GM06990 (cell line): ENCODE measurements at regions not wholly inside any gene's neighbourhood (a gene's known extent, or its start where the extent isn't known, plus 50 kb on each side); places are given as distances from the start of the nearest gene placed in this dataset.

Experiments used
- DNase-seq: peaks from one replicate; pipeline ENCODE4 v3.0.0-alpha.2; 2011; ENCODE audit not compliant: insufficient read length; ENCODE audit errors: extremely low read depth
- H3K27me3 ChIP-seq: replicated peaks from 2 replicates; pipeline ENCODE4 v1.6.0; 2011; ENCODE audit warnings: low read length; ENCODE audit not compliant: control insufficient read depth, insufficient read depth
- H3K36me3 ChIP-seq: 2 replicates; pipeline ENCODE4 v1.5.1; 2011; ENCODE audit warnings: low read length; ENCODE audit not compliant: control insufficient read depth, insufficient read depth
- H3K4me3 ChIP-seq: replicated peaks from 2 replicates; pipeline ENCODE4 v1.5.1; 2011; ENCODE audit warnings: low read depth, mild to moderate bottlenecking, control low read depth, low read length
- TF ChIP-seq, protein P1 (sequence below): IDR thresholded peaks from 2 replicates; pipeline ENCODE4 v1.5.1; 2011; ENCODE audit warnings: low read length, control low read depth, mild to moderate bottlenecking, inconsistent platforms; ENCODE audit not compliant: insufficient read depth, poor library complexity, severe bottlenecking

DNA sequence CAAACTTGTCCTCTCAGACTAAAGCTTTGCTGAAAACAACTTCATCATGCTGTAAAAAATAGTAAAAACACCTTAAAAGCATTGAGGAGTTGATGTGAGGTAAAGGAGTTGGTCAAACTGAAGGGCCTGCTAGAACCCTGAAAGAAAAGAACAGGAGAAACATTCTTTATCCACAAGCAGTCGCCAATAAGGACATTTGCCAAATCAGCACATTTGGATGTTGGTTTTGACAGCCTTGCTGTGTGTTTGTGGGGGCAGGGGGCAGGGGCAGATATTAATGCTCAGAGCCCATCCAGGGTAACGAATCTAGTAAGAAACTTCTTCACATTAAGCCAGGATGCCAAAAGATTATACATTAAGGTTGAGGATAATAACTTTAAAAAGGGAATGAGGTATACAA lies 399.9 kb upstream of the ZFHX3 start:
- Histone ChIP-seq H3K36me3 (no peaks in the 10 kb centered on the region), H3K4me3 (no peak overlapping the region), H3K27me3 (no peaks in the 10 kb centered on the region)
- TF ChIP-seq, protein P1, sequence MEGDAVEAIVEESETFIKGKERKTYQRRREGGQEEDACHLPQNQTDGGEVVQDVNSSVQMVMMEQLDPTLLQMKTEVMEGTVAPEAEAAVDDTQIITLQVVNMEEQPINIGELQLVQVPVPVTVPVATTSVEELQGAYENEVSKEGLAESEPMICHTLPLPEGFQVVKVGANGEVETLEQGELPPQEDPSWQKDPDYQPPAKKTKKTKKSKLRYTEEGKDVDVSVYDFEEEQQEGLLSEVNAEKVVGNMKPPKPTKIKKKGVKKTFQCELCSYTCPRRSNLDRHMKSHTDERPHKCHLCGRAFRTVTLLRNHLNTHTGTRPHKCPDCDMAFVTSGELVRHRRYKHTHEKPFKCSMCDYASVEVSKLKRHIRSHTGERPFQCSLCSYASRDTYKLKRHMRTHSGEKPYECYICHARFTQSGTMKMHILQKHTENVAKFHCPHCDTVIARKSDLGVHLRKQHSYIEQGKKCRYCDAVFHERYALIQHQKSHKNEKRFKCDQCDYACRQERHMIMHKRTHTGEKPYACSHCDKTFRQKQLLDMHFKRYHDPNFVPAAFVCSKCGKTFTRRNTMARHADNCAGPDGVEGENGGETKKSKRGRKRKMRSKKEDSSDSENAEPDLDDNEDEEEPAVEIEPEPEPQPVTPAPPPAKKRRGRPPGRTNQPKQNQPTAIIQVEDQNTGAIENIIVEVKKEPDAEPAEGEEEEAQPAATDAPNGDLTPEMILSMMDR, result no peak
- DNase-seq, result no peak

DNA sequence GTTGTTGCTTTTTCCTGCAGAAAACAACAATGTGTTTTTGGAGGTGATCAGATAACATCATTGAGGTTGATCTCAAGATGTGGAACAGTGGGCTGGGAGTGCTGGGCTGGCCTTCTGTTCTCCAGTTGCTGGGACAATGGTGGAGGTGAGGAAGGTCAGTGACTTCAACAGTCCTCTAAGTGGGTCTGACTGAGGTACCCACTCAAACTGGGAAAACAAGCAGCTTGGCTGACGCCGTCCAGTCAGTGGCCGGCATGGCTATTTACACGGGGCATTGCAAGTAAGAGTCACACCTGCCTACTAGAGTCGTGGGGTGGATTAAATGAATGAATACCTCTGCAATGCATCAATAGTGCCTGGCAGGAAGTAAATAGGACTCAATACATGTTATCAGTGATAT lies 386.7 kb upstream of the ZFHX3 start:
- Histone ChIP-seq H3K4me3 (no peak overlapping the region), H3K36me3 (no peaks in the 10 kb centered on the region), H3K27me3 (no peaks in the 10 kb centered on the region)
- TF ChIP-seq, protein P1, result no peak
- no peak for DNase-seq

- Histone ChIP-seq H3K36me3 (no peaks in the 10 kb centered on the region), H3K27me3 (no peaks in the 10 kb centered on the region), H3K4me3 (no peak overlapping the region)
- TF ChIP-seq, protein P1, result no peak
- no peak for DNase-seq
Measured at GRCh38 chr16:73433731-73434307, 385.9 kb upstream of the ZFHX3 start.

DNA sequence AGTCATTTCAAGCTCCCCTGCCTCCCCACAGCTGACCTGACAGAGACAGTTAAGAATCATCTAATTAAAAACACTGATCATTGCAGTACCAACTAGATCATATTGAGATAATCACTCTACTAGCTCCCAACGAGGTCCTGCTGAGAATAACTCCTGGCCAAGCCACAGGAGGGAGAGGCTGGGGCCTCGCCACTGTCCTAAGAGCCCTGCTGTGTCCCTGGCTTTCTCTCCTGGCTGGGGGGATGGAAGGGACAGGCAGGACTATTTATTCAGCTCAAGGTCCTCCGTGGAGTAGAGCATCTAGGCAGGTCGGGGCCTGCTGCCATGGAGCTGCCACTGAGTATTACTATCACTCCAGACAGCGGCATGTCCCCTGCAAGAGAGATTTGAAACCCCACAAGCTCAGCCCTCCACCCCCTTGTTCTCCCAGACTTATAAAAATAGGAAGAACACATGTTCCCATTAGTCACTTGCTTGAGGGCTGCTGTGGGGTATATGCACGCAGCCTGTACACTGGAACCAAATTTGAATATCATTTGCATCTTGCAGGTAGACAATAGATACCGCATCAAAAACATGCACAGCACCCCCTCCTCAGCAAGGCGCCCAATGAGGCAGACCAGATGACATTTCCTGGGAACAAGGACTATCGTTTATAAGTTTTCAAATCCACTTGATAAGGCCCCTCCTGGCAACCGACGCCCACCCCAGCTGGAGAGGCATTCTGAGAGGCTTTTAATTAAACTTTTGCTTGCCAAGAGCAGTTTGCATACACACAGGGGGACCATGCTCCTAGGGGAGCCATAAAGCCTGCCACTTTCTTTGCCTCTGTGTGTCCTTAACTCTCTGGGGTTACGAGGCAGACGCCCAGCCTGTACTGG lies 385.2 kb upstream of the ZFHX3 start:
- Histone ChIP-seq H3K4me3 (no peak overlapping the region), H3K27me3 (no peaks in the 10 kb centered on the region), H3K36me3 (no peaks in the 10 kb centered on the region)
- TF ChIP-seq, protein P1, result no peak
- DNase-seq, result no peak

DNA sequence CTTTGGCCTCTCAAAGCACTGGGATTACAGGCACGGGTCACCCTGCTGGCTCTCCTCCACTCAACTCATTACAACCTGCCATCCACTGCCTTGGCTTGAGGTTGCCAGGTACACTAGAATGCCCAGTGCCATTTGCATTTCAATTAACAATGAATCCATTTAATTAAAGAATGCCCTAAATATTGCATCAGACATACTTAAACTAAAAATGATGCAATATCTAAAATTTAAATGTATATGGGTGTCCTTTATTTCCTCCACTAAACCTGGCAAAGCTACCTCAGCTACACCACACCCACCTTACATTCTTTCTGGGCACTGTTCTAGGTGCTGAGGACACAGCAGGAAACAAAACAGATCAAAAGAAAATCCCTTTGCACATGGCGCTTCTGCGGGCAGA lies 382.2 kb upstream of the ZFHX3 start:
- H3K4me3 ChIP-seq, result no peak overlapping the region
- no peak for DNase-seq
- no peaks in the 10 kb centered on the region for H3K36me3 ChIP-seq
- TF ChIP-seq, protein P1, result no peak
- H3K27me3 ChIP-seq, result no peaks in the 10 kb centered on the region
